H9 (cell line): ENCODE measurements at regions not wholly inside any gene's neighbourhood (a gene's known extent, or its start where the extent isn't known, plus 50 kb on each side); places are given as distances from the start of the nearest gene placed in this dataset.

Experiments
- DNase-seq: peaks from one replicate; pipeline ENCODE4 v3.0.0-alpha.2; 2017
- H2AFZ ChIP-seq: one replicate; pipeline ENCODE4 v1.6.1; 2013; ENCODE audit warnings: mild to moderate bottlenecking, low read length, control low read depth, moderate library complexity
- H2AK5ac ChIP-seq: 2 replicates; pipeline ENCODE4 v1.6.1; 2013; ENCODE audit warnings: low read length, control low read depth, mixed read lengths; ENCODE audit not compliant: insufficient read length
- H2BK120ac ChIP-seq: one replicate; pipeline ENCODE4 v1.6.1; 2013; ENCODE audit warnings: low read depth, mild to moderate bottlenecking, low read length, control low read depth, inconsistent platforms; ENCODE audit not compliant: poor library complexity, severe bottlenecking
- H2BK12ac ChIP-seq: 2 replicates; pipeline ENCODE4 v1.6.1; 2013; ENCODE audit warnings: low read length, control low read depth, mixed read lengths, low read depth; ENCODE audit not compliant: insufficient read length
- H2BK15ac ChIP-seq: 2 replicates; pipeline ENCODE4 v1.6.1; 2013; ENCODE audit warnings: low read depth, low read length, control low read depth
- H2BK20ac ChIP-seq: one replicate; pipeline ENCODE4 v1.6.1; 2013; ENCODE audit warnings: low read depth, mild to moderate bottlenecking, low read length, control low read depth, inconsistent platforms; ENCODE audit not compliant: poor library complexity, severe bottlenecking
- H2BK5ac ChIP-seq: 2 replicates; pipeline ENCODE4 v1.6.1; 2013; ENCODE audit warnings: low read length, control low read depth, mixed read lengths; ENCODE audit not compliant: insufficient read length
- H3K14ac ChIP-seq: 2 replicates; pipeline ENCODE4 v1.6.1; 2013; ENCODE audit warnings: low read length, control low read depth; ENCODE audit not compliant: insufficient read depth
- H3K18ac ChIP-seq: 2 replicates; pipeline ENCODE4 v1.6.1; 2013; ENCODE audit warnings: low read depth, mild to moderate bottlenecking, mixed read lengths, low read length, control low read depth; ENCODE audit not compliant: insufficient read length
- H3K23ac ChIP-seq: 2 replicates; pipeline ENCODE4 v1.6.1; 2013; ENCODE audit warnings: low read length, control low read depth, mixed read lengths, low read depth; ENCODE audit not compliant: insufficient read length
- H3K23me2 ChIP-seq: 2 replicates; pipeline ENCODE4 v1.6.1; 2013; ENCODE audit warnings: low read depth, mild to moderate bottlenecking, mixed read lengths, low read length, control low read depth; ENCODE audit not compliant: insufficient read length, poor library complexity, severe bottlenecking
- H3K27ac ChIP-seq: 2 replicates; pipeline ENCODE4 v1.5.1; 2013; ENCODE audit warnings: low read length, control low read depth, mixed read lengths, low read depth; ENCODE audit not compliant: insufficient read length
- H3K27me3 ChIP-seq: 2 replicates; pipeline ENCODE4 v1.6.1; 2013; ENCODE audit warnings: low read length, control low read depth, inconsistent platforms; ENCODE audit not compliant: insufficient read depth
- H3K4ac ChIP-seq: 2 replicates; pipeline ENCODE4 v1.6.1; 2013; ENCODE audit warnings: low read depth, mild to moderate bottlenecking, control low read depth, inconsistent platforms, low read length, moderate library complexity
- H3K4me1 ChIP-seq: 2 replicates; pipeline ENCODE4 v1.6.1; 2013; ENCODE audit warnings: low read length, control low read depth, inconsistent platforms; ENCODE audit not compliant: insufficient read depth
- H3K4me2 ChIP-seq: 2 replicates; pipeline ENCODE4 v1.6.1; 2013; ENCODE audit warnings: low read length, control low read depth, mixed read lengths; ENCODE audit not compliant: insufficient read length, insufficient read depth
- H3K56ac ChIP-seq: 2 replicates; pipeline ENCODE4 v1.6.1; 2013; ENCODE audit warnings: low read depth, mild to moderate bottlenecking, mixed read lengths, low read length, control low read depth; ENCODE audit not compliant: insufficient read length
- H3K79me1 ChIP-seq: 2 replicates; pipeline ENCODE4 v1.6.1; 2013; ENCODE audit warnings: low read depth, mild to moderate bottlenecking, moderate library complexity, low read length, control low read depth, inconsistent platforms; ENCODE audit not compliant: insufficient read depth, poor library complexity, severe bottlenecking
- H3K79me2 ChIP-seq: 2 replicates; pipeline ENCODE4 v1.6.1; 2013; ENCODE audit warnings: low read length, control low read depth, inconsistent platforms; ENCODE audit not compliant: insufficient read depth
- H3K9ac ChIP-seq: 2 replicates; pipeline ENCODE4 v1.6.1; 2013; ENCODE audit warnings: low read length, control low read depth, mixed read lengths; ENCODE audit not compliant: insufficient read length; ENCODE audit errors: extremely low read depth
- H3K9me3 ChIP-seq: one replicate; pipeline ENCODE4 v1.6.1; 2013; ENCODE audit warnings: low read depth, low read length, inconsistent platforms; ENCODE audit not compliant: control insufficient read depth
- H3T11ph ChIP-seq: one replicate; pipeline ENCODE4 v1.6.1; 2013; ENCODE audit warnings: mild to moderate bottlenecking, low read length, control low read depth, inconsistent platforms
- H4K20me1 ChIP-seq: one replicate; pipeline ENCODE4 v1.6.1; 2013; ENCODE audit not compliant: control insufficient read depth, insufficient read length, insufficient read depth
- H4K5ac ChIP-seq: 2 replicates; pipeline ENCODE4 v1.6.1; 2013; ENCODE audit warnings: low read depth, mild to moderate bottlenecking, mixed read lengths, low read length, control low read depth; ENCODE audit not compliant: insufficient read length
- H4K8ac ChIP-seq: replicated peaks from 2 replicates; pipeline ENCODE4 v1.6.1; 2013; ENCODE audit warnings: low read length, control low read depth, mixed read lengths, low read depth; ENCODE audit not compliant: insufficient read length
- H4K91ac ChIP-seq: 2 replicates; pipeline ENCODE4 v1.6.1; 2013; ENCODE audit warnings: low read depth, mild to moderate bottlenecking, moderate library complexity, mixed read lengths, low read length, control low read depth; ENCODE audit not compliant: insufficient read length
- H3K27ac Mint-ChIP-seq, 3 experiments: 2 replicates in 2 of 3; 3 replicates in 1 of 3; pipeline ENCODE4 v1.8.0; 2020 to 2021; ENCODE audit warnings: mixed read lengths in 3 of 3, mild to moderate bottlenecking in 1 of 3, moderate library complexity in 1 of 3
- H3K27me3 Mint-ChIP-seq: 2 replicates; pipeline ENCODE4 v1.8.0; 2021; ENCODE audit warnings: low read depth, mild to moderate bottlenecking, moderate library complexity, mixed read lengths
- H3K36me3 Mint-ChIP-seq, 3 experiments: 2 replicates in 2 of 3; 3 replicates in 1 of 3; pipeline ENCODE4 v1.8.0; 2020 to 2021; ENCODE audit warnings: low read depth in 3 of 3, mixed read lengths in 3 of 3; ENCODE audit not compliant: insufficient read depth in 1 of 3
- H3K4me1 Mint-ChIP-seq, 2 experiments: 2 replicates each; pipeline ENCODE4 v1.8.0; 2020; ENCODE audit warnings: mixed read lengths in 2 of 2
- H3K4me3 Mint-ChIP-seq, 2 experiments: 2 replicates in 1 of 2; 3 replicates in 1 of 2; pipeline ENCODE4 v1.8.0; 2020 to 2021; ENCODE audit warnings: mild to moderate bottlenecking in 2 of 2, mixed read lengths in 2 of 2, moderate library complexity in 1 of 2
- H3K9me3 Mint-ChIP-seq, 2 experiments: 2 replicates in 1 of 2; 3 replicates in 1 of 2; pipeline ENCODE4 v1.8.0; 2020; ENCODE audit warnings: mild to moderate bottlenecking in 2 of 2, mixed read lengths in 2 of 2, moderate library complexity in 1 of 2
- CTCF ChIP-seq: fragments of 200-600 bp; sonication (generic); conservative IDR thresholded peaks from 3 replicates; pipeline ENCODE4 v1.8.0; 2021; ENCODE audit warnings: antibody characterized with exemption, mild to moderate bottlenecking
- WGBS: extraction: QIAGEN DNeasy Blood & Tissue Kit; methylation state at CpG from one replicate; pipeline ENCODE4 v1.1.7; 2013; ENCODE audit warnings: missing lambda C conversion rate, low lambda C conversion rate, mixed read lengths; ENCODE audit not compliant: insufficient read length; ENCODE audit errors: extremely low coverage; 5-methylcytosine and 5-hydroxymethylcytosine counted together

GRCh38 chr9:93818827-93819472 is 136.2 kb downstream of the BARX1 start:
- Histone ChIP-seq H2BK15ac (no peak overlapping the region), H3T11ph (no peak overlapping the region), H3K14ac (no peak overlapping the region), H4K5ac (no peak overlapping the region), H4K20me1 (no peaks in the 10 kb centered on the region), H3K79me2 (no peaks in the 10 kb centered on the region), H3K23ac (no peak overlapping the region), H4K8ac (no peak overlapping the region), H2BK12ac (no peak overlapping the region), H3K4ac (no peak overlapping the region), H4K91ac (no peak overlapping the region), H3K79me1 (no peaks in the 10 kb centered on the region), H2BK20ac (no peak overlapping the region), H3K27me3 (no peaks in the 10 kb centered on the region), H2AFZ (no peak overlapping the region), H3K9me3 (no peaks in the 10 kb centered on the region), H3K23me2 (no peaks in the 10 kb centered on the region), H2BK120ac (no peak overlapping the region), H3K9ac (no peak overlapping the region), H3K4me2 (no peak overlapping the region), H3K4me1 (no peaks in the 10 kb centered on the region; the same call in 1 of the 2 replicates), H3K18ac (no peak overlapping the region), H2AK5ac (no peak overlapping the region), H2BK5ac (no peak overlapping the region), H3K56ac (no peak overlapping the region), H3K27ac (no peak overlapping the region)
- peaks cover 42% of the 10 kb centered on the region for H3K27me3 Mint-ChIP-seq
- no peak for TF ChIP-seq CTCF
- H3K4me3 Mint-ChIP-seq: no peak overlapping the region
- no CpG with 5 or more reads among the region's 17 CpGs for WGBS
- H3K4me1 Mint-ChIP-seq: peaks cover 17 to 19% of the 10 kb centered on the region in 2 experiments
- H3K9me3 Mint-ChIP-seq: peaks cover 12% of the 10 kb centered on the region in 2 experiments; a peak in 4 of 5 replicates
- peaks cover 0 to 2% (median 0%) of the 10 kb centered on the region in 3 experiments; a peak in 1 of 7 replicates for H3K36me3 Mint-ChIP-seq
- DNase-seq: no peak
- no peak overlapping the region for H3K27ac Mint-ChIP-seq
